ENCODE measurements at regions not wholly inside any gene's neighbourhood (a gene's known extent, or its start where the extent isn't known, plus 50 kb on each side); places are given as distances from the start of the nearest gene placed in this dataset.

GRCh38 chr18:4637876-4638275, 182.8 kb upstream of the DLGAP1 start:
- H3K36me3 ChIP-seq = no peaks in the 10 kb centered on the region
- H3K4me1 ChIP-seq = no peaks in the 10 kb centered on the region
- no peak for DNase-seq (ENCODE audit: extremely low spot score)
- WGBS = 90% methylated on average over 4 of the region's 4 CpGs
- no peaks in the 10 kb centered on the region for H3K27me3 ChIP-seq
- intact Hi-C loops (cut with DNase I) = no loop called here
- H3K4me3 ChIP-seq = no peak overlapping the region
- no peak overlapping the region for H3K27ac ChIP-seq (replicated peaks in 1 of 4)
- TF ChIP-seq EP300 (IDR thresholded peaks at IDR 0.05) (no peak), POLR2AphosphoS5 (IDR thresholded peaks at IDR 0.05) (no peak), POLR2A (IDR thresholded peaks at IDR 0.05; ENCODE audit: low read depth) (no peak)
- TF ChIP-seq, protein P1, sequence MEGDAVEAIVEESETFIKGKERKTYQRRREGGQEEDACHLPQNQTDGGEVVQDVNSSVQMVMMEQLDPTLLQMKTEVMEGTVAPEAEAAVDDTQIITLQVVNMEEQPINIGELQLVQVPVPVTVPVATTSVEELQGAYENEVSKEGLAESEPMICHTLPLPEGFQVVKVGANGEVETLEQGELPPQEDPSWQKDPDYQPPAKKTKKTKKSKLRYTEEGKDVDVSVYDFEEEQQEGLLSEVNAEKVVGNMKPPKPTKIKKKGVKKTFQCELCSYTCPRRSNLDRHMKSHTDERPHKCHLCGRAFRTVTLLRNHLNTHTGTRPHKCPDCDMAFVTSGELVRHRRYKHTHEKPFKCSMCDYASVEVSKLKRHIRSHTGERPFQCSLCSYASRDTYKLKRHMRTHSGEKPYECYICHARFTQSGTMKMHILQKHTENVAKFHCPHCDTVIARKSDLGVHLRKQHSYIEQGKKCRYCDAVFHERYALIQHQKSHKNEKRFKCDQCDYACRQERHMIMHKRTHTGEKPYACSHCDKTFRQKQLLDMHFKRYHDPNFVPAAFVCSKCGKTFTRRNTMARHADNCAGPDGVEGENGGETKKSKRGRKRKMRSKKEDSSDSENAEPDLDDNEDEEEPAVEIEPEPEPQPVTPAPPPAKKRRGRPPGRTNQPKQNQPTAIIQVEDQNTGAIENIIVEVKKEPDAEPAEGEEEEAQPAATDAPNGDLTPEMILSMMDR (IDR thresholded peaks at IDR 0.05) = no peak
- H3K9me3 ChIP-seq = no peaks in the 10 kb centered on the region

DNA sequence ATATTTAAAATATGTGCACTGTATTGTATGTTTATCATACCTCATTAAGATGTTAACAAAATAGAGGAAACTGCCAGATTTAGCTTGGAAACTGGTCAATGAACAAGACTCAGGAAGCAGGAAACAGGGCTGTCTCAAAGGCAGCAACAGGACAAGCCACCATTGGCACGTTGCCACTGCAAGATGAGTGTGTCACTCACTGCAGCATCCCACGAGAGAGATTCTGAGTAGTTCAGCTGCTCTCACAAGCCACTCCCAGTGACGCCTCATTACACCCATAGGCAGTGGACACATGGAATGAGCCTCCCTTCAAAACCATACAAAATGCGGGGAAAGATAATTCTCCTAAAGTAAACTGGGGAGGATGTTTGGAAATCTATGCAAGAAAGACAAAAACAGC, 181.9 kb upstream of the DLGAP1 start:
- Histone ChIP-seq H3K4me1 (no peaks in the 10 kb centered on the region), H3K4me3 (no peak overlapping the region), H3K9me3 (no peaks in the 10 kb centered on the region), H3K36me3 (no peaks in the 10 kb centered on the region), H3K27me3 (no peaks in the 10 kb centered on the region), H3K27ac (replicated peaks in 1 of 4) (no peak overlapping the region)
- intact Hi-C loops (cut with DNase I) = no loop called here
- DNase-seq (ENCODE audit: extremely low spot score) = no peak
- 47% methylated on average over 4 of the region's 4 CpGs for WGBS
- TF ChIP-seq POLR2AphosphoS5 (IDR thresholded peaks at IDR 0.05) = no peak
- TF ChIP-seq, protein P1 (IDR thresholded peaks at IDR 0.05) = no peak
- TF ChIP-seq POLR2A (IDR thresholded peaks at IDR 0.05; ENCODE audit: low read depth) = no peak
- no peak for TF ChIP-seq EP300 (IDR thresholded peaks at IDR 0.05)

- Histone ChIP-seq H3K36me3 (no peaks in the 10 kb centered on the region), H3K9me3 (no peaks in the 10 kb centered on the region), H3K27me3 (no peaks in the 10 kb centered on the region), H3K27ac (replicated peaks in 1 of 4) (no peak overlapping the region), H3K4me3 (no peak overlapping the region), H3K4me1 (no peaks in the 10 kb centered on the region)
- 85% methylated on average over 6 of the region's 6 CpGs for WGBS
- no peak for TF ChIP-seq POLR2A (IDR thresholded peaks at IDR 0.05; ENCODE audit: low read depth)
- no peak for TF ChIP-seq POLR2AphosphoS5 (IDR thresholded peaks at IDR 0.05)
- TF ChIP-seq, protein P1 (IDR thresholded peaks at IDR 0.05) = no peak
- TF ChIP-seq EP300 (IDR thresholded peaks at IDR 0.05) = no peak
- no peak for DNase-seq (ENCODE audit: extremely low spot score)
- intact Hi-C loops (cut with DNase I) = no loop called here
Observed at GRCh38 chr18:4631239-4631638, 176.1 kb upstream of the DLGAP1 start.

- TF ChIP-seq POLR2A (IDR thresholded peaks at IDR 0.05; ENCODE audit: low read depth) = no peak
- no peak for TF ChIP-seq POLR2AphosphoS5 (IDR thresholded peaks at IDR 0.05)
- TF ChIP-seq, protein P1 (IDR thresholded peaks at IDR 0.05) = no peak
- TF ChIP-seq EP300 (IDR thresholded peaks at IDR 0.05) = no peak
- 59% methylated on average over 3 of the region's 3 CpGs for WGBS
Observed at GRCh38 chr18:4605212-4605611, 150.1 kb upstream of the DLGAP1 start.

GRCh38 chr18:4603955-4604354, 148.8 kb upstream of the DLGAP1 start:
- Histone ChIP-seq H3K4me1 (no peaks in the 10 kb centered on the region), H3K4me3 (no peak overlapping the region), H3K27ac (replicated peaks in 1 of 4) (no peak overlapping the region), H3K36me3 (no peaks in the 10 kb centered on the region), H3K9me3 (no peaks in the 10 kb centered on the region), H3K27me3 (no peaks in the 10 kb centered on the region)
- TF ChIP-seq POLR2A (IDR thresholded peaks at IDR 0.05; ENCODE audit: low read depth) (no peak), POLR2AphosphoS5 (IDR thresholded peaks at IDR 0.05) (no peak), EP300 (IDR thresholded peaks at IDR 0.05) (no peak)
- TF ChIP-seq, protein P1 (IDR thresholded peaks at IDR 0.05) = no peak
- DNase-seq (ENCODE audit: extremely low spot score) = no peak
- intact Hi-C loops (cut with DNase I) = no loop called here
- 82% methylated on average over 7 of the region's 7 CpGs for WGBS

More at GRCh38 chr18:4605212-4605611, 150.1 kb upstream of the DLGAP1 start:
- DNase-seq (ENCODE audit: extremely low spot score) = no peak
- no peaks in the 10 kb centered on the region for H3K4me1 ChIP-seq
- intact Hi-C loops (cut with DNase I) = no loop called here
- no peaks in the 10 kb centered on the region for H3K9me3 ChIP-seq
- no peak overlapping the region for H3K4me3 ChIP-seq
- no peaks in the 10 kb centered on the region for H3K36me3 ChIP-seq
- H3K27ac ChIP-seq (replicated peaks in 1 of 4) = no peak overlapping the region
- H3K27me3 ChIP-seq = no peaks in the 10 kb centered on the region
